SU-DHL-6 (cell line): ENCODE measurements at regions not wholly inside any gene's neighbourhood (a gene's known extent, or its start where the extent isn't known, plus 50 kb on each side); places are given as distances from the start of the nearest gene placed in this dataset.

Source experiments
- CTCF ChIP-seq: fragments of 200-600 bp; sonication (generic); IDR thresholded peaks from one replicate; pipeline ENCODE4 v1.5.1; 2017; ENCODE audit warnings: antibody characterized with exemption, mild to moderate bottlenecking, low read length, moderate library complexity; ENCODE audit not compliant: insufficient read depth, poor library complexity, severe bottlenecking
- EZH2phosphoT487 ChIP-seq: fragments of 200-600 bp; sonication (generic), shearing (Covaris generic); conservative IDR thresholded peaks from 2 replicates; pipeline ENCODE4 v1.6.1; 2018; ENCODE audit warnings: mild to moderate bottlenecking, antibody characterized with exemption, low read length, moderate library complexity, mixed read lengths

- TF ChIP-seq CTCF (no peak), EZH2phosphoT487 (no peak)
Measured at GRCh38 chr14:30333934-30334333, 225.0 kb upstream of the G2E3 start.
